ENCODE measurements at regions not wholly inside any gene's neighbourhood (a gene's known extent, or its start where the extent isn't known, plus 50 kb on each side); places are given as distances from the start of the nearest gene placed in this dataset.

DNA sequence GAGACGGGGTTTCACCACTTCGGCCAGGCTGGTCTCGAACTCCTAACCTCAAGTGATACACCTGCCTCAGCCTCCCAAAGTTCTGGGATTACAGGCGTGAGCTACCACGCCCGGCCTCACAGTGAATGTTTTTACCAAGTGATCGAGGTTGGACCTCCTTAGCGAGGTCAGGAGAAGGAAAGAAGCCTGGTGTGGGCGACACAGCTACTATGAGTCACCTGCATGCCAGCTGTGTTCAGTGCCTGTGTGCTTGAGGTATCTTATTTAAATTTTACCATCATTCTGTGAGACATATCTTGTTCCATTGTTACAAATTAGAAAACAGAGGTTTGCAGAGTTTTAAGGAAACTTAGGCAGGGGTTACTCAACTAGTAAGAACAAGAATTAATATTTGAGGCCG is 174.8 kb upstream of the DYNLRB2 start:
- TF ChIP-seq, protein P1, sequence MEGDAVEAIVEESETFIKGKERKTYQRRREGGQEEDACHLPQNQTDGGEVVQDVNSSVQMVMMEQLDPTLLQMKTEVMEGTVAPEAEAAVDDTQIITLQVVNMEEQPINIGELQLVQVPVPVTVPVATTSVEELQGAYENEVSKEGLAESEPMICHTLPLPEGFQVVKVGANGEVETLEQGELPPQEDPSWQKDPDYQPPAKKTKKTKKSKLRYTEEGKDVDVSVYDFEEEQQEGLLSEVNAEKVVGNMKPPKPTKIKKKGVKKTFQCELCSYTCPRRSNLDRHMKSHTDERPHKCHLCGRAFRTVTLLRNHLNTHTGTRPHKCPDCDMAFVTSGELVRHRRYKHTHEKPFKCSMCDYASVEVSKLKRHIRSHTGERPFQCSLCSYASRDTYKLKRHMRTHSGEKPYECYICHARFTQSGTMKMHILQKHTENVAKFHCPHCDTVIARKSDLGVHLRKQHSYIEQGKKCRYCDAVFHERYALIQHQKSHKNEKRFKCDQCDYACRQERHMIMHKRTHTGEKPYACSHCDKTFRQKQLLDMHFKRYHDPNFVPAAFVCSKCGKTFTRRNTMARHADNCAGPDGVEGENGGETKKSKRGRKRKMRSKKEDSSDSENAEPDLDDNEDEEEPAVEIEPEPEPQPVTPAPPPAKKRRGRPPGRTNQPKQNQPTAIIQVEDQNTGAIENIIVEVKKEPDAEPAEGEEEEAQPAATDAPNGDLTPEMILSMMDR (conservative IDR thresholded peaks at IDR 0.05; ENCODE audit: low read length), result no peak
- no peak for TF ChIP-seq EZH2phosphoT487 (IDR thresholded peaks at IDR 0.05; ENCODE audit: borderline replicate concordance)
